Heart left ventricle (tissue), 16 donors: ENCODE measurements at regions not wholly inside any gene's neighbourhood (a gene's known extent, or its start where the extent isn't known, plus 50 kb on each side); places are given as distances from the start of the nearest gene placed in this dataset.
A peak's percentile ranks its signal among the peaks of the same experiment; 100 is the strongest.

Experiments
- ATAC-seq, 4 donors: fragments of 200-7000 bp; cut with Tn5 transposase; one replicate each; pipeline ENCODE4 v1.9.1; 2020 to 2022; ENCODE audit warnings: moderate library complexity in 4 of 4, mild to moderate bottlenecking in 3 of 4, moderate number of reproducible peaks in 1 of 4
- DNase-seq, 5 donors: peaks; one replicate each; pipeline ENCODE4 v3.0.0-alpha.2; 2020
- H3K27ac ChIP-seq, 12 donors: fragments of 200-600 bp; sonication (generic) in 4 of 12; one replicate each; pipeline versions ENCODE4 v1.5.0 to v1.8.0; 2016 to 2022; ENCODE audit warnings: mild to moderate bottlenecking in 2 of 12
- H3K27me3 ChIP-seq, 9 donors: fragments of 200-600 bp; sonication (generic) in 2 of 9; one replicate each; pipeline versions ENCODE4 v1.5.1 to v1.8.0; 2016 to 2022; ENCODE audit warnings: mild to moderate bottlenecking in 3 of 9
- H3K36me3 ChIP-seq, 9 donors: fragments of 200-600 bp; sonication (generic) in 2 of 9; one replicate each; pipeline versions ENCODE4 v1.5.0 to v1.8.0; 2018 to 2022; ENCODE audit warnings: mild to moderate bottlenecking in 2 of 9
- H3K4me1 ChIP-seq, 12 donors: fragments of 200-600 bp; sonication (generic) in 4 of 12; one replicate each; pipeline versions ENCODE4 v1.5.0 to v1.8.0; 2016 to 2022; ENCODE audit warnings: mild to moderate bottlenecking in 3 of 12
- H3K4me3 ChIP-seq, 12 donors: fragments of 200-600 bp; sonication (generic) in 4 of 12; one replicate each; pipeline versions ENCODE4 v1.5.0 to v1.8.0; 2017 to 2022; ENCODE audit warnings: mild to moderate bottlenecking in 9 of 12, moderate library complexity in 4 of 12
- H3K9me3 ChIP-seq, 12 donors: fragments of 200-600 bp; sonication (generic) in 4 of 12; one replicate each; pipeline versions ENCODE4 v1.5.0 to v1.8.0; 2016 to 2022; ENCODE audit warnings: mild to moderate bottlenecking in 1 of 12
- POLR2A ChIP-seq, 2 donors: fragments of 450-650 bp; IDR thresholded peaks; one replicate each; pipeline ENCODE4 v1.6.1; 2017; ENCODE audit warnings: antibody characterized with exemption in 2 of 2, mild to moderate bottlenecking in 2 of 2, moderate library complexity in 2 of 2
- WGBS, 4 donors: extraction: QIAGEN DNeasy Blood & Tissue Kit in 2 of 4; methylation state at CpG; one replicate each; pipeline versions ENCODE4 v1.1.5 to v1.1.7; 2013 to 2018; 5-methylcytosine and 5-hydroxymethylcytosine counted together
- intact Hi-C, 10 donors: fragments of 100-400 bp; cut with DNase I; formaldehyde crosslinking; loops; one replicate each; pipeline versions ENCODE4 v1.11.1 to v1.14.2; 2022
- TF ChIP-seq, protein P1 (sequence below), 12 donors: fragments of 200-600 bp; sonication (generic) in 4 of 12; IDR thresholded peaks; one replicate each; pipeline versions ENCODE4 v1.5.0 to v1.8.0; 2018 to 2022; ENCODE audit warnings: antibody characterized with exemption in 12 of 12, mild to moderate bottlenecking in 5 of 12
- donor health status: ischemic (EF 13 %, LVEDD 7.1; RV severe dilation, severe dysfunction).
- donor health status: healthy with polysubstance abuse.
- donor health status: DM: no; HTN: yes; CAD: no.
- donor health status: DM: no; HTN: no; CAD: no.
- donor health status: ischemic (EF 25% LVEDD 6.9; RV normal size, moderate dysfunction).
- donor health status: ischemic (EF 25% LVEDD 5.7; RV mildly dilated, moderate dysfunction).
- donor health status: healthy.
- donor health status: DM: yes; HTN: yes; CAD: no.
- donor health status: ischemic (EF 35%, LVEDD 5.7; RV mildly dilated, moderate dysfunction).
- donor health status: nonischemic (EF 11% LVEDD 7.7; RV severe dilation, severe dysfunction).
- donor health status: DM: yes; HTN: yes; CAD: no.
- donor health status: PGD.
- donor health status: ischemic (EF 29% LVEDD 5.4; RV normal size, mild dysfunction).
- donor health status: nonischemic (EF 23%, LVEDD 6.1; RV moderate dilation, normal function).

- WGBS, 4 donors, result 66 to 79% (median 75%) methylated on average over 8 of the region's 8 CpGs
- TF ChIP-seq, protein P1, sequence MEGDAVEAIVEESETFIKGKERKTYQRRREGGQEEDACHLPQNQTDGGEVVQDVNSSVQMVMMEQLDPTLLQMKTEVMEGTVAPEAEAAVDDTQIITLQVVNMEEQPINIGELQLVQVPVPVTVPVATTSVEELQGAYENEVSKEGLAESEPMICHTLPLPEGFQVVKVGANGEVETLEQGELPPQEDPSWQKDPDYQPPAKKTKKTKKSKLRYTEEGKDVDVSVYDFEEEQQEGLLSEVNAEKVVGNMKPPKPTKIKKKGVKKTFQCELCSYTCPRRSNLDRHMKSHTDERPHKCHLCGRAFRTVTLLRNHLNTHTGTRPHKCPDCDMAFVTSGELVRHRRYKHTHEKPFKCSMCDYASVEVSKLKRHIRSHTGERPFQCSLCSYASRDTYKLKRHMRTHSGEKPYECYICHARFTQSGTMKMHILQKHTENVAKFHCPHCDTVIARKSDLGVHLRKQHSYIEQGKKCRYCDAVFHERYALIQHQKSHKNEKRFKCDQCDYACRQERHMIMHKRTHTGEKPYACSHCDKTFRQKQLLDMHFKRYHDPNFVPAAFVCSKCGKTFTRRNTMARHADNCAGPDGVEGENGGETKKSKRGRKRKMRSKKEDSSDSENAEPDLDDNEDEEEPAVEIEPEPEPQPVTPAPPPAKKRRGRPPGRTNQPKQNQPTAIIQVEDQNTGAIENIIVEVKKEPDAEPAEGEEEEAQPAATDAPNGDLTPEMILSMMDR (IDR thresholded peaks at IDR 0.05), result no peak
- no peak for TF ChIP-seq POLR2A (IDR thresholded peaks at IDR 0.05)
- intact Hi-C loops, result no loop called here
These were observed 1575.6 kb upstream of the RAG2 start for GRCh38 chr11:38173676-38174075.

GRCh38 chr11:38169286-38169685, 1571.2 kb upstream of the RAG2 start:
- ATAC-seq, result peak in 1 of 4 donors; percentile 63
- Histone ChIP-seq H3K27ac (no peak overlapping the region), H3K4me3 (no peak overlapping the region), H3K27me3 (no peaks in the 10 kb centered on the region), H3K4me1 (peaks cover 0 to 3% (median 0%) of the 10 kb centered on the region in 12 donors), H3K9me3 (peaks cover 0 to 7% (median 0%) of the 10 kb centered on the region in 12 donors), H3K36me3 (no peaks in the 10 kb centered on the region)
- no peak for DNase-seq
- intact Hi-C loops, result no loop called here
- TF ChIP-seq POLR2A (IDR thresholded peaks at IDR 0.05), result no peak
- TF ChIP-seq, protein P1 (IDR thresholded peaks at IDR 0.05), result no peak
- 27 to 52% (median 36%) methylated on average over 1 of the region's 1 CpG for WGBS, 4 donors

More at GRCh38 chr11:38173676-38174075, 1575.6 kb upstream of the RAG2 start:
- H3K4me1 ChIP-seq, result peaks cover 0 to 3% (median 0%) of the 10 kb centered on the region in 12 donors
- no peaks in the 10 kb centered on the region for H3K9me3 ChIP-seq
- DNase-seq (no peak), ATAC-seq (no peak)
- no peaks in the 10 kb centered on the region for H3K36me3 ChIP-seq
- peak overlapping the region in 1 of 12 donors; percentile 29 for H3K27ac ChIP-seq
- no peaks in the 10 kb centered on the region for H3K27me3 ChIP-seq
- no peak overlapping the region for H3K4me3 ChIP-seq

DNA sequence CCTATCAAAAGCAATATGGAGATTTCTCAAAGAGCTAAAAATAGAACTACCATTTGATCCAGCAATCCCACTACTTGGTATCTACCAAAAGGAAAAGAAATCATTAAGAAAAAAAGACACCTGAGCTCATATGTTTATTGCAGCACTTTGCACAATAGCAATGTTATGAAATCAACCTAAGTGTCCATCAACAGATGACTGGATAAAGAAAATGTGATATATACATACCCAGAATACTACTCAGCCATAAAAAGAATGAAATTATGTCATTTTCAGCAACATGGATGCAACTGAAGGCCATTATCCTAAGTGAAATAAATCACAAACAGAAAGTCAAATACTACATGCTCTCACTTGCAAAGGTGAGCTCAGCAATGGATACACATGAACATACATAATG, 1565.5 kb upstream of the RAG2 start:
- no peak for DNase-seq
- Histone ChIP-seq H3K9me3 (peaks cover 0 to 10% (median 1%) of the 10 kb centered on the region in 12 donors), H3K36me3 (no peaks in the 10 kb centered on the region), H3K4me1 (peaks cover 0 to 3% (median 0%) of the 10 kb centered on the region in 12 donors), H3K27me3 (no peaks in the 10 kb centered on the region), H3K4me3 (no peak overlapping the region), H3K27ac (no peak overlapping the region)
- ATAC-seq, result no peak
- TF ChIP-seq, protein P1 (IDR thresholded peaks at IDR 0.05), result no peak
- no peak for TF ChIP-seq POLR2A (IDR thresholded peaks at IDR 0.05)
- intact Hi-C loops, result no loop called here

- Histone ChIP-seq H3K27ac (no peak overlapping the region), H3K9me3 (peaks cover 0 to 10% (median under 1%) of the 10 kb centered on the region in 12 donors), H3K36me3 (no peaks in the 10 kb centered on the region), H3K4me1 (no peaks in the 10 kb centered on the region), H3K4me3 (no peak overlapping the region), H3K27me3 (no peaks in the 10 kb centered on the region)
- TF ChIP-seq POLR2A (IDR thresholded peaks at IDR 0.05), result no peak
- TF ChIP-seq, protein P1 (IDR thresholded peaks at IDR 0.05), result no peak
- intact Hi-C loops, result no loop called here
- DNase-seq (no peak), ATAC-seq (no peak)
These were observed 1562.4 kb upstream of the RAG2 start for GRCh38 chr11:38160433-38160832.
